Hepatocyte (in vitro differentiated cells): ENCODE measurements at regions not wholly inside any gene's neighbourhood (a gene's known extent, or its start where the extent isn't known, plus 50 kb on each side); places are given as distances from the start of the nearest gene placed in this dataset.

ENCODE experiments used
- DNase-seq: peaks from one replicate; pipeline ENCODE4 v3.0.0-alpha.2; 2016; ENCODE audit warnings: low spot score
- H2AFZ ChIP-seq: fragments of 200-600 bp; sonication (generic); 2 replicates; pipeline ENCODE4 v1.6.0; 2016; ENCODE audit warnings: antibody characterized with exemption, mild to moderate bottlenecking
- H3K27ac ChIP-seq: fragments of 200-600 bp; sonication (generic); 2 replicates; pipeline ENCODE4 v1.5.1; 2016; ENCODE audit warnings: mild to moderate bottlenecking
- H3K27me3 ChIP-seq: fragments of 200-600 bp; sonication (generic); 2 replicates; pipeline ENCODE4 v1.6.1; 2016
- H3K36me3 ChIP-seq: fragments of 200-600 bp; sonication (generic); replicated peaks from 2 replicates; pipeline ENCODE4 v1.5.1; 2016; ENCODE audit warnings: low read depth; ENCODE audit not compliant: insufficient read depth
- H3K4me1 ChIP-seq: fragments of 200-600 bp; sonication (generic); 2 replicates; pipeline ENCODE4 v1.5.1; 2016; ENCODE audit warnings: mild to moderate bottlenecking, moderate library complexity; ENCODE audit not compliant: insufficient read depth
- H3K4me2 ChIP-seq: fragments of 200-600 bp; sonication (generic); 2 replicates; pipeline ENCODE4 v1.6.0; 2016
- H3K4me3 ChIP-seq: fragments of 200-600 bp; sonication (generic); 2 replicates; pipeline ENCODE4 v1.5.1; 2016; ENCODE audit warnings: mild to moderate bottlenecking
- H3K79me2 ChIP-seq: fragments of 200-600 bp; sonication (generic); 2 replicates; pipeline ENCODE4 v1.6.0; 2017; ENCODE audit warnings: mild to moderate bottlenecking
- H3K9me2 ChIP-seq: fragments of 200-600 bp; sonication (generic); replicated peaks from 2 replicates; pipeline ENCODE4 v1.6.0; 2017; ENCODE audit warnings: mild to moderate bottlenecking; ENCODE audit not compliant: insufficient read depth
- H3K9me3 ChIP-seq: fragments of 200-600 bp; sonication (generic); 2 replicates; pipeline ENCODE4 v1.5.1; 2016; ENCODE audit warnings: low read depth, mild to moderate bottlenecking
- H4K20me1 ChIP-seq: fragments of 200-600 bp; sonication (generic); 2 replicates; pipeline ENCODE4 v1.6.0; 2016; ENCODE audit warnings: mild to moderate bottlenecking; ENCODE audit not compliant: insufficient read depth, poor library complexity, severe bottlenecking
- CTCF ChIP-seq: fragments of 200-600 bp; sonication (generic); IDR thresholded peaks from 2 replicates; pipeline ENCODE4 v1.5.1; 2016; ENCODE audit warnings: antibody characterized with exemption, mild to moderate bottlenecking; ENCODE audit not compliant: poor library complexity
- EZH2 ChIP-seq: fragments of 200-600 bp; sonication (generic); IDR thresholded peaks from 2 replicates; pipeline ENCODE4 v1.6.1; 2016; ENCODE audit warnings: antibody characterized with exemption, mild to moderate bottlenecking, borderline replicate concordance
- EZH2phosphoT487 ChIP-seq: fragments of 200-600 bp; sonication (generic); IDR thresholded peaks from one replicate; pipeline ENCODE4 v1.6.1; 2018; ENCODE audit warnings: antibody characterized with exemption, mild to moderate bottlenecking, low read depth, moderate library complexity; ENCODE audit not compliant: unreplicated experiment, severe bottlenecking
- WGBS: methylation state at CpG from one replicate; pipeline ENCODE4 v1.1.6; 2016; ENCODE audit warnings: low lambda C conversion rate; ENCODE audit errors: missing lambda C conversion rate; 5-methylcytosine and 5-hydroxymethylcytosine counted together

- Histone ChIP-seq H3K4me3 (no peak overlapping the region), H3K79me2 (no peaks in the 10 kb centered on the region), H3K27me3 (no peaks in the 10 kb centered on the region), H2AFZ (no peak overlapping the region), H3K4me2 (peak overlapping the region; percentile 14), H3K9me3 (no peaks in the 10 kb centered on the region), H4K20me1 (no peaks in the 10 kb centered on the region), H3K27ac (peak overlapping the region; percentile 97), H3K9me2 (no peaks in the 10 kb centered on the region), H3K36me3 (no peaks in the 10 kb centered on the region), H3K4me1 (peaks cover 62% of the 10 kb centered on the region)
- no peak for TF ChIP-seq EZH2
- no peak for TF ChIP-seq EZH2phosphoT487
- TF ChIP-seq CTCF: no peak
- DNase-seq: no peak
Measured at GRCh38 chr20:6703656-6704055, 63.8 kb upstream of the BMP2 start.

GRCh38 chr20:6703047-6703446 is 64.4 kb upstream of the BMP2 start:
- H3K27ac ChIP-seq: peak overlapping the region; percentile 97
- no peak overlapping the region for H2AFZ ChIP-seq
- H3K9me3 ChIP-seq: no peaks in the 10 kb centered on the region
- H3K27me3 ChIP-seq: no peaks in the 10 kb centered on the region
- no peak overlapping the region for H3K4me3 ChIP-seq
- H3K4me2 ChIP-seq: no peak overlapping the region
- no peaks in the 10 kb centered on the region for H3K36me3 ChIP-seq
- H3K9me2 ChIP-seq: no peaks in the 10 kb centered on the region
- H3K4me1 ChIP-seq: peaks cover 56% of the 10 kb centered on the region
- 78% methylated on average over 3 of the region's 3 CpGs for WGBS
- no peaks in the 10 kb centered on the region for H4K20me1 ChIP-seq
- no peak for TF ChIP-seq CTCF
- TF ChIP-seq EZH2phosphoT487: no peak
- TF ChIP-seq EZH2: no peak
- no peaks in the 10 kb centered on the region for H3K79me2 ChIP-seq
- no peak for DNase-seq

- no peak for DNase-seq
- Histone ChIP-seq H3K4me1 (peaks cover 54% of the 10 kb centered on the region), H3K9me3 (no peaks in the 10 kb centered on the region), H3K4me3 (no peak overlapping the region), H2AFZ (no peak overlapping the region), H3K9me2 (no peaks in the 10 kb centered on the region), H3K27me3 (no peaks in the 10 kb centered on the region), H3K36me3 (no peaks in the 10 kb centered on the region), H4K20me1 (no peaks in the 10 kb centered on the region), H3K27ac (peak overlapping the region; percentile 97), H3K79me2 (no peaks in the 10 kb centered on the region), H3K4me2 (no peak overlapping the region)
- TF ChIP-seq EZH2phosphoT487: no peak
- no peak for TF ChIP-seq CTCF
- TF ChIP-seq EZH2: no peak
Measured at GRCh38 chr20:6702144-6702543, 65.3 kb upstream of the BMP2 start.

GRCh38 chr20:6700563-6701329 is 66.7 kb upstream of the BMP2 start:
- 89% methylated on average over 11 of the region's 11 CpGs for WGBS
- Histone ChIP-seq H3K4me2 (no peak overlapping the region), H3K27me3 (no peaks in the 10 kb centered on the region), H3K36me3 (no peaks in the 10 kb centered on the region), H3K9me2 (no peaks in the 10 kb centered on the region), H3K79me2 (no peaks in the 10 kb centered on the region), H3K4me1 (peaks cover 43% of the 10 kb centered on the region), H3K4me3 (no peak overlapping the region), H2AFZ (no peak overlapping the region), H3K27ac (peak overlapping the region; percentile 97), H4K20me1 (no peaks in the 10 kb centered on the region), H3K9me3 (no peaks in the 10 kb centered on the region)
- no peak for TF ChIP-seq CTCF
- no peak for TF ChIP-seq EZH2
- TF ChIP-seq EZH2phosphoT487: no peak
- no peak for DNase-seq
